ENCODE measurements at regions not wholly inside any gene's neighbourhood (a gene's known extent, or its start where the extent isn't known, plus 50 kb on each side); places are given as distances from the start of the nearest gene placed in this dataset.

- CTCF ChIA-PET = interaction anchor here (0.6 kb wide), 1 partner anchor 348 kb away, joined by 3 read pairs; no protein-coding TSS in a partner anchor
These were observed 72.4 kb downstream of the MFAP3 start for GRCh38 chr5:154111214-154111613.

GRCh38 chr5:154112255-154112654 lies 73.5 kb downstream of the MFAP3 start:
- no peaks in the 10 kb centered on the region for H3K36me3 ChIP-seq (ENCODE audit: control insufficient read depth in 2 of 2, insufficient read depth in 1 of 2, low read length in 2 of 2)
- no peaks in the 10 kb centered on the region for H3K4me1 ChIP-seq (ENCODE audit: control insufficient read depth, insufficient read depth, low read length)
- ChIA-PET CTCF (interaction anchor here (1.1 kb wide), 1 partner anchor 293 kb away, joined by 3 read pairs; no protein-coding TSS in a partner anchor), POLR2A (no interaction called here)
- no peak overlapping the region for H3K27ac ChIP-seq (ENCODE audit: extremely low read depth, low read depth, low read length)
- no peak overlapping the region for H3K4me3 ChIP-seq (ENCODE audit: low read depth, low read length)
- TF ChIP-seq KLF16 (tag by site-specific recombination; IDR thresholded peaks at IDR 0.05) (no peak), GLIS1 (tag by site-specific recombination; IDR thresholded peaks at IDR 0.05) (no peak), ZNF768 (tag by site-specific recombination; IDR thresholded peaks at IDR 0.05) (no peak), ZFHX2 (tag by site-specific recombination; conservative IDR thresholded peaks at IDR 0.05) (no peak), ZNF561 (tag by site-specific recombination; IDR thresholded peaks at IDR 0.05; ENCODE audit: borderline replicate concordance) (no peak), PRDM1 (tag by site-specific recombination; IDR thresholded peaks at IDR 0.05) (peak; percentile 9; the same call in 1 of the 2 replicates)
- H3K9me3 ChIP-seq (ENCODE audit: control insufficient read depth, insufficient read depth, low read depth, low read length) = no peaks in the 10 kb centered on the region

More at GRCh38 chr5:154111214-154111613, 72.4 kb downstream of the MFAP3 start:
- no peaks in the 10 kb centered on the region for H3K36me3 ChIP-seq (ENCODE audit: control insufficient read depth in 2 of 2, insufficient read depth in 1 of 2, low read length in 2 of 2)
- no peaks in the 10 kb centered on the region for H3K9me3 ChIP-seq (ENCODE audit: control insufficient read depth, insufficient read depth, low read depth, low read length)
- H3K27ac ChIP-seq (ENCODE audit: extremely low read depth, low read depth, low read length) = no peak overlapping the region
- no peak overlapping the region for H3K4me3 ChIP-seq (ENCODE audit: low read depth, low read length)
- no peak for TF ChIP-seq ZNF624 (tag by site-specific recombination; IDR thresholded peaks at IDR 0.05)
- TF ChIP-seq ZNF121 (tag by site-specific recombination; IDR thresholded peaks at IDR 0.05) = peak; percentile 59; the same call in 1 of the 2 replicates
- no peaks in the 10 kb centered on the region for H3K4me1 ChIP-seq (ENCODE audit: control insufficient read depth, insufficient read depth, low read length)
- POLR2A ChIA-PET = no interaction called here

- H3K9me3 ChIP-seq (ENCODE audit: control insufficient read depth, insufficient read depth, low read depth, low read length) = no peaks in the 10 kb centered on the region
- CTCF ChIA-PET = interaction anchor here (0.6 to 0.8 kb wide), 2 partner anchors 41 to 289 kb away, joined by 3 to 4 read pairs; no protein-coding TSS in a partner anchor
- TF ChIP-seq HOXD13 (CRISPR knock-in tag; IDR thresholded peaks at IDR 0.05; ENCODE audit: borderline replicate concordance) = no peak
- no peak for TF ChIP-seq ZNF433 (tag by site-specific recombination; IDR thresholded peaks at IDR 0.05; ENCODE audit: low read depth)
- no peak for TF ChIP-seq ZNF114 (tag by site-specific recombination; IDR thresholded peaks at IDR 0.05)
- no peak for TF ChIP-seq ZBTB48 (tag by site-specific recombination; IDR thresholded peaks at IDR 0.05)
- TF ChIP-seq ZFP37 (tag by site-specific recombination; IDR thresholded peaks at IDR 0.05) = no peak
- TF ChIP-seq WT1 (tag by site-specific recombination; IDR thresholded peaks at IDR 0.05) = no peak
- no peak for TF ChIP-seq ZNF658 (tag by site-specific recombination; IDR thresholded peaks at IDR 0.05)
- no peak for TF ChIP-seq ZNF211 (tag by site-specific recombination; IDR thresholded peaks at IDR 0.05; ENCODE audit: low read depth)
- no peak for TF ChIP-seq BCL6B (tag by site-specific recombination; IDR thresholded peaks at IDR 0.05)
- no peak for TF ChIP-seq ZNF785 (tag by site-specific recombination; IDR thresholded peaks at IDR 0.05)
- no peak for TF ChIP-seq ZNF248 (tag by site-specific recombination; IDR thresholded peaks at IDR 0.05)
- no peak for TF ChIP-seq ZBTB7A (tag by site-specific recombination; IDR thresholded peaks at IDR 0.05; ENCODE audit: low read depth)
- TF ChIP-seq ZNF560 (tag by site-specific recombination; IDR thresholded peaks at IDR 0.05; ENCODE audit: borderline replicate concordance) = no peak
- TF ChIP-seq YY1 (tag by site-specific recombination; IDR thresholded peaks at IDR 0.05) = no peak
- TF ChIP-seq ZFHX2 (tag by site-specific recombination; conservative IDR thresholded peaks at IDR 0.05) = no peak
- TF ChIP-seq ZNF175 (tag by site-specific recombination; IDR thresholded peaks at IDR 0.05) = no peak
- no peak for TF ChIP-seq ZNF398 (tag by site-specific recombination; IDR thresholded peaks at IDR 0.05)
- no peak for TF ChIP-seq GFI1B (tag by site-specific recombination; IDR thresholded peaks at IDR 0.05)
- no peak for TF ChIP-seq ZNF621 (tag by site-specific recombination; IDR thresholded peaks at IDR 0.05)
These were observed 75.2 kb upstream of the GALNT10 start for GRCh38 chr5:154115291-154115690.

More at GRCh38 chr5:154115291-154115690, 75.2 kb upstream of the GALNT10 start:
- no peak overlapping the region for H3K4me3 ChIP-seq (ENCODE audit: low read depth, low read length)
- POLR2A ChIA-PET = no interaction called here
- no peaks in the 10 kb centered on the region for H3K36me3 ChIP-seq (ENCODE audit: control insufficient read depth in 2 of 2, insufficient read depth in 1 of 2, low read length in 2 of 2)
- no peak overlapping the region for H3K27ac ChIP-seq (ENCODE audit: extremely low read depth, low read depth, low read length)
- no peaks in the 10 kb centered on the region for H3K4me1 ChIP-seq (ENCODE audit: control insufficient read depth, insufficient read depth, low read length)

All from HEK293 (cell line).